ENCODE measurements at regions not wholly inside any gene's neighbourhood (a gene's known extent, or its start where the extent isn't known, plus 50 kb on each side); places are given as distances from the start of the nearest gene placed in this dataset.
A peak's percentile ranks its signal among the peaks of the same experiment; 100 is the strongest.

- Histone ChIP-seq H3K27me3 (ENCODE audit: insufficient read depth, low read depth) (no peaks in the 10 kb centered on the region), H3K9ac (no peak overlapping the region), H3K4me1 (ENCODE audit: low read depth, poor library complexity, severe bottlenecking) (no peaks in the 10 kb centered on the region), H2AFZ (ENCODE audit: low read depth) (no peak overlapping the region), H3K79me2 (ENCODE audit: insufficient read depth, low read depth) (no peaks in the 10 kb centered on the region), H3K36me3 (ENCODE audit: insufficient read depth) (no peaks in the 10 kb centered on the region), H3K4me3 (IDR thresholded peaks at IDR 0.05; ENCODE audit: insufficient read depth, low read depth, low read length) (no peak overlapping the region), H3K27ac (no peak overlapping the region), H4K20me1 (ENCODE audit: insufficient read depth) (no peaks in the 10 kb centered on the region), H3K4me2 (no peak overlapping the region)
- TF ChIP-seq CTCF (conservative IDR thresholded peaks at IDR 0.05; ENCODE audit: low read depth, low read length), result peak; percentile 50; the same call in 1 of the 2 replicates
Measured at GRCh38 chr5:163079618-163080017, 357.8 kb upstream of the CCNG1 start.

- no peaks in the 10 kb centered on the region for H3K27me3 ChIP-seq (ENCODE audit: insufficient read depth, low read depth)
- TF ChIP-seq CTCF (conservative IDR thresholded peaks at IDR 0.05; ENCODE audit: low read depth, low read length), result no peak
Measured at GRCh38 chr5:163089230-163089629, 348.2 kb upstream of the CCNG1 start.

GRCh38 chr5:163089926-163090325 is 347.5 kb upstream of the CCNG1 start:
- no peak for TF ChIP-seq CTCF (conservative IDR thresholded peaks at IDR 0.05; ENCODE audit: low read depth, low read length)
- no peak overlapping the region for H2AFZ ChIP-seq (ENCODE audit: low read depth)
- H3K4me1 ChIP-seq (ENCODE audit: low read depth, poor library complexity, severe bottlenecking), result peaks cover 13% of the 10 kb centered on the region
- no peaks in the 10 kb centered on the region for H4K20me1 ChIP-seq (ENCODE audit: insufficient read depth)
- H3K4me3 ChIP-seq (IDR thresholded peaks at IDR 0.05; ENCODE audit: insufficient read depth, low read depth, low read length), result no peak overlapping the region
- no peaks in the 10 kb centered on the region for H3K36me3 ChIP-seq (ENCODE audit: insufficient read depth)
- no peaks in the 10 kb centered on the region for H3K27me3 ChIP-seq (ENCODE audit: insufficient read depth, low read depth)
- no peak overlapping the region for H3K4me2 ChIP-seq
- H3K27ac ChIP-seq, result no peak overlapping the region
- H3K9ac ChIP-seq, result no peak overlapping the region
- H3K79me2 ChIP-seq (ENCODE audit: insufficient read depth, low read depth), result no peaks in the 10 kb centered on the region

More at GRCh38 chr5:163089230-163089629, 348.2 kb upstream of the CCNG1 start:
- no peak overlapping the region for H3K4me2 ChIP-seq
- H3K36me3 ChIP-seq (ENCODE audit: insufficient read depth), result no peaks in the 10 kb centered on the region
- H2AFZ ChIP-seq (ENCODE audit: low read depth), result no peak overlapping the region
- no peaks in the 10 kb centered on the region for H3K79me2 ChIP-seq (ENCODE audit: insufficient read depth, low read depth)
- no peak overlapping the region for H3K27ac ChIP-seq
- no peak overlapping the region for H3K4me3 ChIP-seq (IDR thresholded peaks at IDR 0.05; ENCODE audit: insufficient read depth, low read depth, low read length)
- H3K4me1 ChIP-seq (ENCODE audit: low read depth, poor library complexity, severe bottlenecking), result peaks cover 6% of the 10 kb centered on the region
- no peaks in the 10 kb centered on the region for H4K20me1 ChIP-seq (ENCODE audit: insufficient read depth)
- H3K9ac ChIP-seq, result no peak overlapping the region

GRCh38 chr5:163094492-163095180 is 342.8 kb upstream of the CCNG1 start:
- H3K4me3 ChIP-seq (IDR thresholded peaks at IDR 0.05; ENCODE audit: insufficient read depth, low read depth, low read length), result no peak overlapping the region
- no peaks in the 10 kb centered on the region for H3K79me2 ChIP-seq (ENCODE audit: insufficient read depth, low read depth)
- peaks cover 22% of the 10 kb centered on the region for H3K4me1 ChIP-seq (ENCODE audit: low read depth, poor library complexity, severe bottlenecking)
- no peaks in the 10 kb centered on the region for H3K36me3 ChIP-seq (ENCODE audit: insufficient read depth)
- peak overlapping the region; percentile 69 for H3K4me2 ChIP-seq
- no peaks in the 10 kb centered on the region for H3K27me3 ChIP-seq (ENCODE audit: insufficient read depth, low read depth)
- peak overlapping the region; percentile 5; the same call in 1 of the 2 replicates for H2AFZ ChIP-seq (ENCODE audit: low read depth)
- H3K27ac ChIP-seq, result peak overlapping the region; percentile 32; the same call in 1 of the 2 replicates
- no peak for TF ChIP-seq CTCF (conservative IDR thresholded peaks at IDR 0.05; ENCODE audit: low read depth, low read length)
- no peaks in the 10 kb centered on the region for H4K20me1 ChIP-seq (ENCODE audit: insufficient read depth)
- no peak overlapping the region for H3K9ac ChIP-seq
